PC-9 (cell line): ENCODE measurements at regions not wholly inside any gene's neighbourhood (a gene's known extent, or its start where the extent isn't known, plus 50 kb on each side); places are given as distances from the start of the nearest gene placed in this dataset.

ENCODE experiments used
- EZH2 ChIP-seq: fragments of 200-600 bp; sonication (generic); IDR thresholded peaks from 2 replicates; pipeline ENCODE4 v1.8.0; 2017; ENCODE audit warnings: antibody characterized with exemption, low read depth
- TF ChIP-seq, protein P1 (sequence below): fragments of 200-600 bp; sonication (generic); conservative IDR thresholded peaks from 2 replicates; pipeline ENCODE4 v1.6.1; 2017; ENCODE audit warnings: mixed run types, antibody characterized with exemption, mild to moderate bottlenecking, moderate library complexity

DNA sequence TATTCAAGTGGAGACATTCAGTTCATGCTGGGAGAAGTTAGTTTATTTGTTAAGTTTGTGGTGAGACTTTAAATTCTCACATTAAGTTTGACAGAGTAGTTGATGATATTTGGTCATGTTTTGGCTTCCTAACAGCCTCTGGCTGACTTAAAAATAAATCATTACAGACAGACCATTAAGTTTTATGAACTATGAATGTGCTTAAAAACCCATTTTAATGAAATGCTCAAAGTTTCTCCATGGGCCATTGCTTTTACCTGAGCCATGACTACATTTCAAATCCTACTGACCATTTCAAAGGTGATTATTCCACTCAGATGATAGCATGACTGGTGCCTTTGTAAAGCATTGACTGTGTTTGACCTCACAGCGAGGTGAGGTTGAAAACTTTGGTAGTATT lies 192.7 kb downstream of the LRRC70 start:
- TF ChIP-seq, protein P1, sequence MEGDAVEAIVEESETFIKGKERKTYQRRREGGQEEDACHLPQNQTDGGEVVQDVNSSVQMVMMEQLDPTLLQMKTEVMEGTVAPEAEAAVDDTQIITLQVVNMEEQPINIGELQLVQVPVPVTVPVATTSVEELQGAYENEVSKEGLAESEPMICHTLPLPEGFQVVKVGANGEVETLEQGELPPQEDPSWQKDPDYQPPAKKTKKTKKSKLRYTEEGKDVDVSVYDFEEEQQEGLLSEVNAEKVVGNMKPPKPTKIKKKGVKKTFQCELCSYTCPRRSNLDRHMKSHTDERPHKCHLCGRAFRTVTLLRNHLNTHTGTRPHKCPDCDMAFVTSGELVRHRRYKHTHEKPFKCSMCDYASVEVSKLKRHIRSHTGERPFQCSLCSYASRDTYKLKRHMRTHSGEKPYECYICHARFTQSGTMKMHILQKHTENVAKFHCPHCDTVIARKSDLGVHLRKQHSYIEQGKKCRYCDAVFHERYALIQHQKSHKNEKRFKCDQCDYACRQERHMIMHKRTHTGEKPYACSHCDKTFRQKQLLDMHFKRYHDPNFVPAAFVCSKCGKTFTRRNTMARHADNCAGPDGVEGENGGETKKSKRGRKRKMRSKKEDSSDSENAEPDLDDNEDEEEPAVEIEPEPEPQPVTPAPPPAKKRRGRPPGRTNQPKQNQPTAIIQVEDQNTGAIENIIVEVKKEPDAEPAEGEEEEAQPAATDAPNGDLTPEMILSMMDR: no peak
- no peak for TF ChIP-seq EZH2
